ENCODE measurements at regions not wholly inside any gene's neighbourhood (a gene's known extent, or its start where the extent isn't known, plus 50 kb on each side); places are given as distances from the start of the nearest gene placed in this dataset.

GRCh38 chr13:76685938-76686337 lies 200.3 kb downstream of the KCTD12 start:
- no peaks in the 10 kb centered on the region for H3K27me3 ChIP-seq (ENCODE audit: control insufficient read depth, insufficient read depth, low read length)
- no peak overlapping the region for H3K4me3 ChIP-seq (ENCODE audit: low read length in 3 of 3)
- intact Hi-C loops (cut with DNase I): no loop called here
- peaks cover 0 to 3% (median 0%) of the 10 kb centered on the region in 3 donors for H3K4me1 ChIP-seq (ENCODE audit: control insufficient read depth in 2 of 3, insufficient read depth in 2 of 3, low read depth in 1 of 3, low read length in 3 of 3)
- TF ChIP-seq, protein P1, sequence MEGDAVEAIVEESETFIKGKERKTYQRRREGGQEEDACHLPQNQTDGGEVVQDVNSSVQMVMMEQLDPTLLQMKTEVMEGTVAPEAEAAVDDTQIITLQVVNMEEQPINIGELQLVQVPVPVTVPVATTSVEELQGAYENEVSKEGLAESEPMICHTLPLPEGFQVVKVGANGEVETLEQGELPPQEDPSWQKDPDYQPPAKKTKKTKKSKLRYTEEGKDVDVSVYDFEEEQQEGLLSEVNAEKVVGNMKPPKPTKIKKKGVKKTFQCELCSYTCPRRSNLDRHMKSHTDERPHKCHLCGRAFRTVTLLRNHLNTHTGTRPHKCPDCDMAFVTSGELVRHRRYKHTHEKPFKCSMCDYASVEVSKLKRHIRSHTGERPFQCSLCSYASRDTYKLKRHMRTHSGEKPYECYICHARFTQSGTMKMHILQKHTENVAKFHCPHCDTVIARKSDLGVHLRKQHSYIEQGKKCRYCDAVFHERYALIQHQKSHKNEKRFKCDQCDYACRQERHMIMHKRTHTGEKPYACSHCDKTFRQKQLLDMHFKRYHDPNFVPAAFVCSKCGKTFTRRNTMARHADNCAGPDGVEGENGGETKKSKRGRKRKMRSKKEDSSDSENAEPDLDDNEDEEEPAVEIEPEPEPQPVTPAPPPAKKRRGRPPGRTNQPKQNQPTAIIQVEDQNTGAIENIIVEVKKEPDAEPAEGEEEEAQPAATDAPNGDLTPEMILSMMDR (IDR thresholded peaks at IDR 0.05; ENCODE audit: borderline replicate concordance, extremely low read depth, insufficient read depth): no peak
- no peak for DNase-seq
- H3K9me3 ChIP-seq (ENCODE audit: control insufficient read depth in 2 of 3, insufficient read depth in 1 of 3, low read length in 3 of 3): no peaks in the 10 kb centered on the region
- H3K9ac ChIP-seq (ENCODE audit: low read length in 3 of 3): no peak overlapping the region
- no peak for FAIRE-seq
- no peaks in the 10 kb centered on the region for H3K36me3 ChIP-seq (ENCODE audit: control insufficient read depth in 2 of 3, insufficient read depth in 3 of 3, low read length in 3 of 3)
- H3K27ac ChIP-seq (ENCODE audit: low read depth in 2 of 2, low read length in 2 of 2): no peak overlapping the region

DNA sequence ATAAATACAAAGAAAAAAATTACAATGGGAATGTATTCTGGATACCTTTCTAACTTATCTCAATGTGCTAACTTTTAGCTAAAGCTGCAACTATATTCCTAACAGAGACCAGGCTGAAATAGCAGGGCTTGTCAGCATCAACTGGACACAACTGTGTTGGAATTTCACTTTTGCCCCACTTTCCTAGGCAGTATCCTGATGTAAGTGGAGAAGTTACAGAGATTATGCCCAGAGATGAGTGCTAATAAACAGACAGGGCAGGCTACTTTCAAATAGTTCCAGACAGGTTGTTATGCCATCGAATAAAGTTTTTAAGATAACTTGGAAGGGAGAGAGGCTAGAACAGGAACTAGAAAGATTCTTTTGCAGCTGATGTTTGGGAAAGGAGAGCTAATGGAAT lies 201.9 kb downstream of the KCTD12 start:
- no peak for DNase-seq
- Histone ChIP-seq H3K27ac (ENCODE audit: low read depth in 2 of 2, low read length in 2 of 2) (no peak overlapping the region), H3K9me3 (ENCODE audit: control insufficient read depth in 2 of 3, insufficient read depth in 1 of 3, low read length in 3 of 3) (no peaks in the 10 kb centered on the region), H3K27me3 (ENCODE audit: control insufficient read depth, insufficient read depth, low read length) (no peaks in the 10 kb centered on the region), H3K4me1 (ENCODE audit: control insufficient read depth in 2 of 3, insufficient read depth in 2 of 3, low read depth in 1 of 3, low read length in 3 of 3) (peaks cover 0 to 3% (median 0%) of the 10 kb centered on the region in 3 donors), H3K9ac (ENCODE audit: low read length in 3 of 3) (no peak overlapping the region), H3K36me3 (ENCODE audit: control insufficient read depth in 2 of 3, insufficient read depth in 3 of 3, low read length in 3 of 3) (no peaks in the 10 kb centered on the region), H3K4me3 (ENCODE audit: low read length in 3 of 3) (no peak overlapping the region)
- no peak for FAIRE-seq
- intact Hi-C loops (cut with DNase I): no loop called here
- TF ChIP-seq, protein P1 (IDR thresholded peaks at IDR 0.05; ENCODE audit: borderline replicate concordance, extremely low read depth, insufficient read depth): no peak

- no peak overlapping the region for H3K9ac ChIP-seq (ENCODE audit: low read length in 3 of 3)
- no peak overlapping the region for H3K27ac ChIP-seq (ENCODE audit: low read depth in 2 of 2, low read length in 2 of 2)
- peaks cover 0 to 3% (median 0%) of the 10 kb centered on the region in 3 donors for H3K4me1 ChIP-seq (ENCODE audit: control insufficient read depth in 2 of 3, insufficient read depth in 2 of 3, low read depth in 1 of 3, low read length in 3 of 3)
- DNase-seq: no peak
- no peak overlapping the region for H3K4me3 ChIP-seq (ENCODE audit: low read length in 3 of 3)
- TF ChIP-seq, protein P1 (IDR thresholded peaks at IDR 0.05; ENCODE audit: borderline replicate concordance, extremely low read depth, insufficient read depth): no peak
- no peaks in the 10 kb centered on the region for H3K27me3 ChIP-seq (ENCODE audit: control insufficient read depth, insufficient read depth, low read length)
- no peaks in the 10 kb centered on the region for H3K9me3 ChIP-seq (ENCODE audit: control insufficient read depth in 2 of 3, insufficient read depth in 1 of 3, low read length in 3 of 3)
- no peak for FAIRE-seq
- no peaks in the 10 kb centered on the region for H3K36me3 ChIP-seq (ENCODE audit: control insufficient read depth in 2 of 3, insufficient read depth in 3 of 3, low read length in 3 of 3)
- intact Hi-C loops (cut with DNase I): no loop called here
These were observed 202.4 kb downstream of the KCTD12 start for GRCh38 chr13:76683854-76684253.

- intact Hi-C loops (cut with DNase I): no loop called here
- Histone ChIP-seq H3K4me3 (ENCODE audit: low read length in 3 of 3) (no peak overlapping the region), H3K27ac (ENCODE audit: low read depth in 2 of 2, low read length in 2 of 2) (no peak overlapping the region), H3K27me3 (ENCODE audit: control insufficient read depth, insufficient read depth, low read length) (no peaks in the 10 kb centered on the region), H3K9ac (ENCODE audit: low read length in 3 of 3) (no peak overlapping the region), H3K36me3 (ENCODE audit: control insufficient read depth in 2 of 3, insufficient read depth in 3 of 3, low read length in 3 of 3) (no peaks in the 10 kb centered on the region), H3K9me3 (ENCODE audit: control insufficient read depth in 2 of 3, insufficient read depth in 1 of 3, low read length in 3 of 3) (no peaks in the 10 kb centered on the region), H3K4me1 (ENCODE audit: control insufficient read depth in 2 of 3, insufficient read depth in 2 of 3, low read depth in 1 of 3, low read length in 3 of 3) (peaks cover 0 to 3% (median 0%) of the 10 kb centered on the region in 3 donors)
- TF ChIP-seq, protein P1 (IDR thresholded peaks at IDR 0.05; ENCODE audit: borderline replicate concordance, extremely low read depth, insufficient read depth): no peak
- DNase-seq (no peak), FAIRE-seq (no peak)
These were observed 203.0 kb downstream of the KCTD12 start for GRCh38 chr13:76683168-76683567.

Data from kidney (tissue), 13 donors.